ENCODE measurements at regions not wholly inside any gene's neighbourhood (a gene's known extent, or its start where the extent isn't known, plus 50 kb on each side); places are given as distances from the start of the nearest gene placed in this dataset.
"Not testable (repeated sequence)": the region's sequence is repeated elsewhere in the genome, so short reads cannot be mapped to it uniquely, and the experiment has no call there.

GRCh38 chr4:66561465-66562053 is 891.3 kb upstream of the EPHA5 start:
- H3K9me3 ChIP-seq (ENCODE audit: control insufficient read depth, insufficient read depth, low read depth, low read length); H3K4me3 ChIP-seq (ENCODE audit: low read depth, low read length); H3K9ac ChIP-seq (ENCODE audit: low read length); H3K4me1 ChIP-seq (ENCODE audit: control insufficient read depth, insufficient read depth, low read length); H3K27me3 ChIP-seq (ENCODE audit: control insufficient read depth, insufficient read depth, low read length); H3K36me3 ChIP-seq (ENCODE audit: control insufficient read depth, insufficient read depth, low read length); H3K27ac ChIP-seq (ENCODE audit: low read depth, low read length): not testable (repeated sequence)

GRCh38 chr4:66558651-66559050 is 888.4 kb upstream of the EPHA5 start:
- no peaks in the 10 kb centered on the region for H3K27me3 ChIP-seq (ENCODE audit: control insufficient read depth, insufficient read depth, low read length)
- H3K4me1 ChIP-seq (ENCODE audit: control insufficient read depth, insufficient read depth, low read length) = no peaks in the 10 kb centered on the region
- no peaks in the 10 kb centered on the region for H3K36me3 ChIP-seq (ENCODE audit: control insufficient read depth, insufficient read depth, low read length)
- H3K9ac ChIP-seq (ENCODE audit: low read length) = no peak overlapping the region
- H3K27ac ChIP-seq (ENCODE audit: low read depth, low read length) = no peak overlapping the region
- H3K9me3 ChIP-seq (ENCODE audit: control insufficient read depth, insufficient read depth, low read depth, low read length) = no peaks in the 10 kb centered on the region
- H3K4me3 ChIP-seq (ENCODE audit: low read depth, low read length) = no peak overlapping the region

- no peak overlapping the region for H3K27ac ChIP-seq (ENCODE audit: low read depth, low read length)
- H3K27me3 ChIP-seq (ENCODE audit: control insufficient read depth, insufficient read depth, low read length) = no peaks in the 10 kb centered on the region
- no peaks in the 10 kb centered on the region for H3K36me3 ChIP-seq (ENCODE audit: control insufficient read depth, insufficient read depth, low read length)
- no peak overlapping the region for H3K4me3 ChIP-seq (ENCODE audit: low read depth, low read length)
- no peaks in the 10 kb centered on the region for H3K9me3 ChIP-seq (ENCODE audit: control insufficient read depth, insufficient read depth, low read depth, low read length)
- no peaks in the 10 kb centered on the region for H3K4me1 ChIP-seq (ENCODE audit: control insufficient read depth, insufficient read depth, low read length)
- H3K9ac ChIP-seq (ENCODE audit: low read length) = no peak overlapping the region
These were observed 886.5 kb upstream of the EPHA5 start for GRCh38 chr4:66556651-66557278.

- H3K9ac ChIP-seq (ENCODE audit: low read length) = no peak overlapping the region
- no peaks in the 10 kb centered on the region for H3K36me3 ChIP-seq (ENCODE audit: control insufficient read depth, insufficient read depth, low read length)
- H3K4me1 ChIP-seq (ENCODE audit: control insufficient read depth, insufficient read depth, low read length) = no peaks in the 10 kb centered on the region
- H3K27ac ChIP-seq (ENCODE audit: low read depth, low read length) = no peak overlapping the region
- no peaks in the 10 kb centered on the region for H3K9me3 ChIP-seq (ENCODE audit: control insufficient read depth, insufficient read depth, low read depth, low read length)
- no peak overlapping the region for H3K4me3 ChIP-seq (ENCODE audit: low read depth, low read length)
- H3K27me3 ChIP-seq (ENCODE audit: control insufficient read depth, insufficient read depth, low read length) = no peaks in the 10 kb centered on the region
These were observed 885.0 kb upstream of the EPHA5 start for GRCh38 chr4:66555301-66555700.

- Histone ChIP-seq H3K4me1 (ENCODE audit: control insufficient read depth, insufficient read depth, low read length) (no peaks in the 10 kb centered on the region), H3K9ac (ENCODE audit: low read length) (no peak overlapping the region), H3K9me3 (ENCODE audit: control insufficient read depth, insufficient read depth, low read depth, low read length) (no peaks in the 10 kb centered on the region), H3K27ac (ENCODE audit: low read depth, low read length) (no peak overlapping the region), H3K27me3 (ENCODE audit: control insufficient read depth, insufficient read depth, low read length) (no peaks in the 10 kb centered on the region), H3K4me3 (ENCODE audit: low read depth, low read length) (no peak overlapping the region), H3K36me3 (ENCODE audit: control insufficient read depth, insufficient read depth, low read length) (no peaks in the 10 kb centered on the region)
These were observed 884.5 kb upstream of the EPHA5 start for GRCh38 chr4:66554826-66555225.

GRCh38 chr4:66545301-66545700 is 875.0 kb upstream of the EPHA5 start:
- H3K27ac ChIP-seq (ENCODE audit: low read depth, low read length); H3K27me3 ChIP-seq (ENCODE audit: control insufficient read depth, insufficient read depth, low read length); H3K4me1 ChIP-seq (ENCODE audit: control insufficient read depth, insufficient read depth, low read length); H3K4me3 ChIP-seq (ENCODE audit: low read depth, low read length); H3K36me3 ChIP-seq (ENCODE audit: control insufficient read depth, insufficient read depth, low read length); H3K9me3 ChIP-seq (ENCODE audit: control insufficient read depth, insufficient read depth, low read depth, low read length); H3K9ac ChIP-seq (ENCODE audit: low read length): not testable (repeated sequence)

GRCh38 chr4:66544281-66544680 is 874.0 kb upstream of the EPHA5 start:
- H3K4me1 ChIP-seq (ENCODE audit: control insufficient read depth, insufficient read depth, low read length) = no peaks in the 10 kb centered on the region
- H3K27ac ChIP-seq (ENCODE audit: low read depth, low read length) = no peak overlapping the region
- H3K36me3 ChIP-seq (ENCODE audit: control insufficient read depth, insufficient read depth, low read length) = no peaks in the 10 kb centered on the region
- H3K9ac ChIP-seq (ENCODE audit: low read length) = no peak overlapping the region
- no peak overlapping the region for H3K4me3 ChIP-seq (ENCODE audit: low read depth, low read length)
- H3K27me3 ChIP-seq (ENCODE audit: control insufficient read depth, insufficient read depth, low read length) = no peaks in the 10 kb centered on the region
- no peaks in the 10 kb centered on the region; the same call in 1 of the 2 replicates for H3K9me3 ChIP-seq (ENCODE audit: control insufficient read depth, insufficient read depth, low read depth, low read length)

- Histone ChIP-seq H3K27ac (ENCODE audit: low read depth, low read length) (no peak overlapping the region), H3K27me3 (ENCODE audit: control insufficient read depth, insufficient read depth, low read length) (no peaks in the 10 kb centered on the region), H3K4me1 (ENCODE audit: control insufficient read depth, insufficient read depth, low read length) (no peaks in the 10 kb centered on the region), H3K36me3 (ENCODE audit: control insufficient read depth, insufficient read depth, low read length) (no peaks in the 10 kb centered on the region), H3K9ac (ENCODE audit: low read length) (no peak overlapping the region), H3K9me3 (ENCODE audit: control insufficient read depth, insufficient read depth, low read depth, low read length) (no peaks in the 10 kb centered on the region; the same call in 1 of the 2 replicates), H3K4me3 (ENCODE audit: low read depth, low read length) (no peak overlapping the region)
These were observed 869.5 kb upstream of the EPHA5 start for GRCh38 chr4:66539745-66540144.

- no peak overlapping the region for H3K27ac ChIP-seq (ENCODE audit: low read depth, low read length)
- H3K9ac ChIP-seq (ENCODE audit: low read length) = no peak overlapping the region
- no peaks in the 10 kb centered on the region for H3K4me1 ChIP-seq (ENCODE audit: control insufficient read depth, insufficient read depth, low read length)
- no peak overlapping the region for H3K4me3 ChIP-seq (ENCODE audit: low read depth, low read length)
- no peaks in the 10 kb centered on the region for H3K36me3 ChIP-seq (ENCODE audit: control insufficient read depth, insufficient read depth, low read length)
- no peaks in the 10 kb centered on the region for H3K27me3 ChIP-seq (ENCODE audit: control insufficient read depth, insufficient read depth, low read length)
- H3K9me3 ChIP-seq (ENCODE audit: control insufficient read depth, insufficient read depth, low read depth, low read length) = peaks cover 8% of the 10 kb centered on the region; the same call in 1 of the 2 replicates
These were observed 854.5 kb upstream of the EPHA5 start for GRCh38 chr4:66524781-66525180.

GRCh38 chr4:66522244-66522643 is 852.0 kb upstream of the EPHA5 start:
- Histone ChIP-seq H3K9ac (ENCODE audit: low read length) (no peak overlapping the region), H3K27ac (ENCODE audit: low read depth, low read length) (no peak overlapping the region), H3K4me3 (ENCODE audit: low read depth, low read length) (no peak overlapping the region), H3K4me1 (ENCODE audit: control insufficient read depth, insufficient read depth, low read length) (no peaks in the 10 kb centered on the region), H3K9me3 (ENCODE audit: control insufficient read depth, insufficient read depth, low read depth, low read length) (no peaks in the 10 kb centered on the region), H3K27me3 (ENCODE audit: control insufficient read depth, insufficient read depth, low read length) (no peaks in the 10 kb centered on the region), H3K36me3 (ENCODE audit: control insufficient read depth, insufficient read depth, low read length) (no peaks in the 10 kb centered on the region)

- H3K4me3 ChIP-seq (ENCODE audit: low read depth, low read length) = no peak overlapping the region
- H3K36me3 ChIP-seq (ENCODE audit: control insufficient read depth, insufficient read depth, low read length) = no peaks in the 10 kb centered on the region
- no peak overlapping the region for H3K27ac ChIP-seq (ENCODE audit: low read depth, low read length)
- H3K27me3 ChIP-seq (ENCODE audit: control insufficient read depth, insufficient read depth, low read length) = no peaks in the 10 kb centered on the region
- no peaks in the 10 kb centered on the region for H3K4me1 ChIP-seq (ENCODE audit: control insufficient read depth, insufficient read depth, low read length)
- no peaks in the 10 kb centered on the region for H3K9me3 ChIP-seq (ENCODE audit: control insufficient read depth, insufficient read depth, low read depth, low read length)
- no peak overlapping the region for H3K9ac ChIP-seq (ENCODE audit: low read length)
These were observed 846.7 kb upstream of the EPHA5 start for GRCh38 chr4:66516940-66517339.
